IPS DF 6.9 (cell line): ENCODE measurements at regions not wholly inside any gene's neighbourhood (a gene's known extent, or its start where the extent isn't known, plus 50 kb on each side); places are given as distances from the start of the nearest gene placed in this dataset.

Experiments used
- DNase-seq: peaks from one replicate; pipeline ENCODE4 v3.0.0-alpha.2; 2013; ENCODE audit warnings: low read depth, low spot score
- H3K27ac ChIP-seq: one replicate; pipeline ENCODE4 v1.5.1; 2013; ENCODE audit warnings: low read length, control low read depth
- H3K27me3 ChIP-seq: 2 replicates; pipeline ENCODE4 v1.6.1; 2013; ENCODE audit warnings: mild to moderate bottlenecking, low read length; ENCODE audit not compliant: control insufficient read depth, insufficient read depth
- H3K36me3 ChIP-seq: 2 replicates; pipeline ENCODE4 v1.6.1; 2013; ENCODE audit warnings: low read length; ENCODE audit not compliant: control insufficient read depth, insufficient read depth
- H3K4me1 ChIP-seq: 2 replicates; pipeline ENCODE4 v1.6.1; 2013; ENCODE audit warnings: low read length; ENCODE audit not compliant: control insufficient read depth, insufficient read depth
- H3K4me3 ChIP-seq: 2 replicates; pipeline ENCODE4 v1.5.1; 2013; ENCODE audit warnings: mild to moderate bottlenecking, low read length
- H3K9me3 ChIP-seq: 2 replicates; pipeline ENCODE4 v1.6.1; 2013; ENCODE audit warnings: low read length, inconsistent platforms; ENCODE audit not compliant: control insufficient read depth, insufficient read depth
- WGBS: extraction: QIAGEN DNeasy Blood & Tissue Kit; methylation state at CpG from one replicate; pipeline ENCODE4 v1.1.7; 2013; ENCODE audit warnings: mixed read lengths, missing lambda C conversion rate; ENCODE audit not compliant: insufficient read length, insufficient coverage; 5-methylcytosine and 5-hydroxymethylcytosine counted together

GRCh38 chr2:164044622-164045021 lies 308.8 kb upstream of the FIGN start:
- Histone ChIP-seq H3K4me1 (no peaks in the 10 kb centered on the region), H3K36me3 (no peaks in the 10 kb centered on the region), H3K4me3 (no peak overlapping the region), H3K9me3 (no peaks in the 10 kb centered on the region), H3K27me3 (no peaks in the 10 kb centered on the region), H3K27ac (no peak overlapping the region)
- WGBS = no CpG with 5 or more reads among the region's 2 CpGs
- no peak for DNase-seq

- Histone ChIP-seq H3K36me3 (no peaks in the 10 kb centered on the region), H3K4me1 (no peaks in the 10 kb centered on the region), H3K9me3 (no peaks in the 10 kb centered on the region), H3K27me3 (no peaks in the 10 kb centered on the region), H3K27ac (no peak overlapping the region), H3K4me3 (no peak overlapping the region)
- no peak for DNase-seq
These were observed 303.5 kb upstream of the FIGN start for GRCh38 chr2:164039270-164039669.

DNA sequence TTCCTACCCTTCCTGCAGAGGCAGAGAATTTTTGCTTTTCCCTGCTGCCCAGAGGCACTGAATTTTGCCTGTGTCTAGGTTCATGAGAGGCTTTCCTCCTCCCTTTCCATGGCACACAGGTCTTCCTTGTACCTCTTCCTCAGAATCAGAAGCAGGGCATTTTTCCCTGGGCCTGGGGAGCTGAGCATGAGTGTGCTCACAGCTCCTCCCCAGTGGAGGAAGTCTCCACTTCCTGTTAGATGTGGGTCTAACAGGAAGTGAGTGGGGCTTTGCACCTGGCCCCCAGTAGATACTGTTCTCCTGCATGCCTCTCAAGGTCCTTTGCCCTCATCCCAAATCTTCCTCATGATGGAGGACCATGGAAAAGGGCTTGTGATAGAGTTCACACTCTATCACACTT lies 297.2 kb upstream of the FIGN start:
- no peaks in the 10 kb centered on the region for H3K4me1 ChIP-seq
- no peak for DNase-seq
- no peak overlapping the region for H3K4me3 ChIP-seq
- H3K27ac ChIP-seq = no peak overlapping the region
- no peaks in the 10 kb centered on the region for H3K9me3 ChIP-seq
- no peaks in the 10 kb centered on the region for H3K36me3 ChIP-seq
- H3K27me3 ChIP-seq = no peaks in the 10 kb centered on the region

- Histone ChIP-seq H3K4me3 (no peak overlapping the region), H3K9me3 (no peaks in the 10 kb centered on the region), H3K27me3 (no peaks in the 10 kb centered on the region), H3K36me3 (no peaks in the 10 kb centered on the region), H3K27ac (no peak overlapping the region), H3K4me1 (no peaks in the 10 kb centered on the region)
- WGBS = no CpG with 5 or more reads among the region's 2 CpGs
- DNase-seq = no peak
These were observed 294.8 kb upstream of the FIGN start for GRCh38 chr2:164030623-164031022.

- Histone ChIP-seq H3K27me3 (no peaks in the 10 kb centered on the region), H3K4me3 (no peak overlapping the region), H3K4me1 (no peaks in the 10 kb centered on the region), H3K36me3 (no peaks in the 10 kb centered on the region), H3K9me3 (no peaks in the 10 kb centered on the region), H3K27ac (no peak overlapping the region)
- no CpG with 5 or more reads among the region's 7 CpGs for WGBS
- DNase-seq = no peak
These were observed 293.2 kb upstream of the FIGN start for GRCh38 chr2:164028814-164029534.

GRCh38 chr2:164024396-164024795 lies 288.6 kb upstream of the FIGN start:
- no peak for DNase-seq
- H3K4me1 ChIP-seq = no peaks in the 10 kb centered on the region
- no peaks in the 10 kb centered on the region for H3K27me3 ChIP-seq
- H3K4me3 ChIP-seq = no peak overlapping the region
- no peak overlapping the region for H3K27ac ChIP-seq
- no CpG with 5 or more reads among the region's 2 CpGs for WGBS
- no peaks in the 10 kb centered on the region for H3K36me3 ChIP-seq
- H3K9me3 ChIP-seq = no peaks in the 10 kb centered on the region

DNA sequence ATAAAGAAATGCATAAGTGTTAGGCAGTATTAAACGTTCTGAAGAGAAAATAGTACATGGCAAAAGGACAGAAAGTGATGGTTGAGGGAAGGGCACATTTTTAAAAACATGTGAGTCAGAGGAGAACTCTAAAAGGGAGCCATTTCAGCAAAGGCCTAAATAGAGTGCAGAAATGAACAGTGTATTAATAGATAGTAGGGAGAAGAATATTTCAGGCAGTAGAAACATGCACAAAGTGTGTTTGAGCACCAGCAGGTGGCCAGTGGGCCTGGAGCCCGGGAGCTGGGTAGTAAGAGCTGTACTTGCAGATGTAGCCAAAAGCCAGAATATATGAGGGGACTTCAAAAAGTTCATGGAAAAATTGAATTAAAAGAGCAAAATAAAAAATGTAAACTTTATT lies 288.1 kb upstream of the FIGN start:
- DNase-seq = no peak
- H3K36me3 ChIP-seq = no peaks in the 10 kb centered on the region
- H3K4me1 ChIP-seq = no peaks in the 10 kb centered on the region
- H3K27ac ChIP-seq = no peak overlapping the region
- no peak overlapping the region for H3K4me3 ChIP-seq
- no peaks in the 10 kb centered on the region for H3K27me3 ChIP-seq
- H3K9me3 ChIP-seq = no peaks in the 10 kb centered on the region
- no CpG with 5 or more reads among the region's 2 CpGs for WGBS

- Histone ChIP-seq H3K27ac (no peak overlapping the region), H3K27me3 (no peaks in the 10 kb centered on the region), H3K4me3 (no peak overlapping the region), H3K9me3 (no peaks in the 10 kb centered on the region), H3K4me1 (peaks cover 2% of the 10 kb centered on the region; the same call in 1 of the 2 replicates), H3K36me3 (no peaks in the 10 kb centered on the region)
- WGBS = no CpG with 5 or more reads among the region's 12 CpGs
- no peak for DNase-seq
These were observed 279.7 kb upstream of the FIGN start for GRCh38 chr2:164015328-164016123.

DNA sequence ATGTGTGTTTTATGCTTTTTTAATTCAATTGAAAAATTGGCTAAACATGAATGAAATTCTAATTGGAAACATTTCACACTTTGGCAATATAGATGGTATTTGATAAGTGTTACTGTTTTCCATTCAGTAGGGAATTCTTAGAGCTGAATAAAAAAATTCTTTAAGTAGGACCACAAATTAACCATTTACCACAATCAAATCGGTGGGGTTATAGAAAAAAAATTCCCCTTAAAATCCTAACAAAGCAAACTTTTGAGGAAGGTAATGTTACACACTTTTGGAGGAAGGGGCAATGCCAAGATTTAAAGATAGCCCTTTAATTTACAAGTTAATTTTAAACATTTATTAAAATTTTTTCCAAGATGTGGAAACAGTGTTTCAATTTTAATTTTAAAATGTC lies 279.0 kb upstream of the FIGN start:
- no CpG with 5 or more reads among the region's 1 CpG for WGBS
- H3K9me3 ChIP-seq = no peaks in the 10 kb centered on the region
- H3K27ac ChIP-seq = no peak overlapping the region
- H3K4me3 ChIP-seq = no peak overlapping the region
- DNase-seq = no peak
- H3K36me3 ChIP-seq = no peaks in the 10 kb centered on the region
- H3K4me1 ChIP-seq = peaks cover 2% of the 10 kb centered on the region; the same call in 1 of the 2 replicates
- H3K27me3 ChIP-seq = no peaks in the 10 kb centered on the region

DNA sequence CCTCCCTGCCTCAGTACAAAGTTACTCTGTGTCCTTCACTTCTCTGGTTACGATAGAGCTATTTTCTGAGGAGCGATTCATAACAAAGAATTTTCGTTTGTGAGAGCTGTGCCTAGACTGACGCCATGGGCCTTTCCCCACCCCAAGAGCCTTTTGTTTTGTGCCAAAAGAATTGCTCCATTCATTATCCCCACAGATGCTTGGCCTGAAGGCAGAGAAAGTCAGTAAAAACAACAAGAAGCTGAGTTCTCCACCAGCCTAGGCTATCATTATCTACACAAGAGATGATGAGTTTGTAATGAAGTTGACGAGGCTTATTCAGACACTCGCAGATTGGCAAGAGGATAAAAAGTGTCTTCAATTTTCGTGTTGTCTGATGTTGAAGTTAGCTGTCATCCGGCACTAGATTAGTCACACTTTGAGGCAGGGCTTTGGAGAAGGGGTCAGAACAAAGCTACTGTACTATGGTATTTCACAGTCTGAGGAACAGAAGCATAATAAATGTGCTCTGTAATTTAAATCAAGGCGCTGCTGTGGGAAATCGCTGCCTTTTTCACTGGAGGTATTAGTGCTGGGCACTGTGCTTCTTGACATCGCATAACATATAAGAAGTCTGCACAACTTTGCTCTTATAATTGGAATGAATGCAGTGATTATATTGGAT lies 278.4 kb upstream of the FIGN start:
- Histone ChIP-seq H3K36me3 (no peaks in the 10 kb centered on the region), H3K4me1 (peaks cover 2% of the 10 kb centered on the region; the same call in 1 of the 2 replicates), H3K27me3 (no peaks in the 10 kb centered on the region), H3K27ac (no peak overlapping the region), H3K4me3 (no peak overlapping the region), H3K9me3 (no peaks in the 10 kb centered on the region)
- DNase-seq = no peak
- no CpG with 5 or more reads among the region's 11 CpGs for WGBS
